Left lung (tissue), 4 donors: ENCODE measurements at regions not wholly inside any gene's neighbourhood (a gene's known extent, or its start where the extent isn't known, plus 50 kb on each side); places are given as distances from the start of the nearest gene placed in this dataset.
A peak's percentile ranks its signal among the peaks of the same experiment; 100 is the strongest.

Experiments used
- ATAC-seq: fragments of 200-7000 bp; cut with Tn5 transposase; one replicate; pipeline ENCODE4 v1.9.1; 2020; ENCODE audit warnings: moderate library complexity
- DNase-seq, 4 donors: peaks; one replicate each; pipeline ENCODE4 v3.0.0-alpha.2; 2013 to 2020
- H3K27ac ChIP-seq, 2 donors: fragments of 200-600 bp; sonication (generic) in 1 of 2; one replicate each; pipeline versions ENCODE4 v1.5.0 to v1.8.0; 2020 to 2021
- H3K27me3 ChIP-seq, 2 donors: fragments of 200-600 bp; sonication (generic) in 1 of 2; one replicate each; pipeline versions ENCODE4 v1.5.0 to v1.8.0; 2020 to 2021
- H3K36me3 ChIP-seq, 2 donors: fragments of 200-600 bp; sonication (generic) in 1 of 2; one replicate each; pipeline versions ENCODE4 v1.5.0 to v1.8.0; 2020 to 2021
- H3K4me1 ChIP-seq, 2 donors: fragments of 200-600 bp; one replicate each; pipeline ENCODE4 v1.8.0; 2021
- H3K4me3 ChIP-seq, 2 donors: fragments of 200-600 bp; sonication (generic) in 1 of 2; one replicate each; pipeline versions ENCODE4 v1.5.0 to v1.8.0; 2020 to 2021; ENCODE audit warnings: mild to moderate bottlenecking in 1 of 2
- H3K9me3 ChIP-seq, 2 donors: fragments of 200-600 bp; sonication (generic) in 1 of 2; one replicate each; pipeline versions ENCODE4 v1.5.0 to v1.8.0; 2020 to 2021
- intact Hi-C, 2 donors: fragments of 100-400 bp; cut with DNase I; formaldehyde crosslinking; loops; one replicate each; pipeline versions ENCODE4 v1.11.2 to v1.14.2; 2022
- TF ChIP-seq, protein P1 (sequence below), 2 donors: fragments of 200-600 bp; sonication (generic) in 1 of 2; IDR thresholded peaks; one replicate each; pipeline versions ENCODE4 v1.5.0 to v1.8.0; 2021; ENCODE audit warnings: antibody characterized with exemption in 2 of 2
- donor health status: DM: no; HTN: yes; CAD: no.
- donor health status: DM: no; HTN: no; CAD: no.

DNA sequence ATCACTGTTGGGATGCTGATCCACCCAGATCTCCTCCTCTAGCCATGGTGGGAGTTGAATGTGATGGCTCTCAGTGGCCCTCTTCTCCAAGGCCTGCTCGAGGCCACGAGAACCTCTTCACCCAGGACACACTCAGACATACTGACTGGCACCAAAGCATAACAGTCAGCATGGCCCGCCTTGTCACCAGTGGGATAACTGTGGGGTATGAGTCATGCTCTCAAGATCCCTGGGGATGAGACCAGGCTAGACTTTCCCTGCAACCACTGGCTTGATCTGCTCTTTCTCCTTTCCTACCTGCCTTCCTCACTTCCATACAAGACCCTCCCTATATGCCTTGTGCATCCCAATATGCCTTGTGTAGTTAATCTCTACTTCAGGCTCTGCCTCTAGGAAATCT is 66.8 kb downstream of the RIN2 start:
- H3K27ac ChIP-seq = no peak overlapping the region
- ATAC-seq = no peak
- peaks cover 0 to 31% of the 10 kb centered on the region in 2 donors for H3K4me1 ChIP-seq
- TF ChIP-seq, protein P1, sequence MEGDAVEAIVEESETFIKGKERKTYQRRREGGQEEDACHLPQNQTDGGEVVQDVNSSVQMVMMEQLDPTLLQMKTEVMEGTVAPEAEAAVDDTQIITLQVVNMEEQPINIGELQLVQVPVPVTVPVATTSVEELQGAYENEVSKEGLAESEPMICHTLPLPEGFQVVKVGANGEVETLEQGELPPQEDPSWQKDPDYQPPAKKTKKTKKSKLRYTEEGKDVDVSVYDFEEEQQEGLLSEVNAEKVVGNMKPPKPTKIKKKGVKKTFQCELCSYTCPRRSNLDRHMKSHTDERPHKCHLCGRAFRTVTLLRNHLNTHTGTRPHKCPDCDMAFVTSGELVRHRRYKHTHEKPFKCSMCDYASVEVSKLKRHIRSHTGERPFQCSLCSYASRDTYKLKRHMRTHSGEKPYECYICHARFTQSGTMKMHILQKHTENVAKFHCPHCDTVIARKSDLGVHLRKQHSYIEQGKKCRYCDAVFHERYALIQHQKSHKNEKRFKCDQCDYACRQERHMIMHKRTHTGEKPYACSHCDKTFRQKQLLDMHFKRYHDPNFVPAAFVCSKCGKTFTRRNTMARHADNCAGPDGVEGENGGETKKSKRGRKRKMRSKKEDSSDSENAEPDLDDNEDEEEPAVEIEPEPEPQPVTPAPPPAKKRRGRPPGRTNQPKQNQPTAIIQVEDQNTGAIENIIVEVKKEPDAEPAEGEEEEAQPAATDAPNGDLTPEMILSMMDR (IDR thresholded peaks at IDR 0.05) = no peak
- H3K36me3 ChIP-seq = no peaks in the 10 kb centered on the region
- no peaks in the 10 kb centered on the region for H3K27me3 ChIP-seq
- no peaks in the 10 kb centered on the region for H3K9me3 ChIP-seq
- intact Hi-C loops = no loop called here
- no peak for DNase-seq
- no peak overlapping the region for H3K4me3 ChIP-seq

DNA sequence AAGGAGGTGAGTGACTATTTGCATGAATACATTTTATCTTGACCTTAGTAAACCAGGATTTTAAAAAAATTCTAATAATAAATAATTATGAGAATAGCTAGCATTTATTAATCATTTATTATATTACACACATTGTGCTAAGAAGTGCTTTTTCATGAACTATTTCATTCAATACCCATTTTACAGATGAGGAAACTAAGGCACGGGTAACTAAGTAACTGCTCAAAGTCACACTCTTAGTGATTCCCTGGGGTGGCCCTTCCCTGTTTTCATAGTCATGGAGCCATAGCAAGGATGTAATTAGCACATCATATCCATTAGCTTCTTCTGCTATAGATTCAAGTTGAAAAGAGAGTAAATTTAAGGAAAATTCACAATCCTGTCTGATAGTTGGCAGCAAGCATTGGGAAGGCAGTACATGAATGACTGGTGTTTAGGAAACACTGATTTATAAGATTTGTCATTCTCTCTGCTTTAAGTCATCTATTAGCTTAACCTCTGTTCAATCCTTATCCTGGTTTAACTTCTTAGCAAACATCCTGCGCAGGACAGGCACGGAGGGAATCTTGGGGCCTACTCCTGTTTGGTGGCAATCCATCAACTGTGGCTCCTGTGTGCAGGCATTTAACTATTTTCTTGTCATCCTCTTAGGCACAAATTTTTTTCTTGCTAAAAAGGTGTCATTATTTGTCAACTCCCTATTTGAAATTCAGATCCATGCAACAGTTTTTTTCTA is 68.3 kb downstream of the RIN2 start:
- H3K27ac ChIP-seq = no peak overlapping the region
- TF ChIP-seq, protein P1 (IDR thresholded peaks at IDR 0.05) = no peak
- H3K27me3 ChIP-seq = no peaks in the 10 kb centered on the region
- DNase-seq (no peak), ATAC-seq (no peak)
- intact Hi-C loops = no loop called here
- no peak overlapping the region for H3K4me3 ChIP-seq
- H3K36me3 ChIP-seq = no peaks in the 10 kb centered on the region
- H3K4me1 ChIP-seq = peaks cover 0 to 30% of the 10 kb centered on the region in 2 donors
- H3K9me3 ChIP-seq = no peaks in the 10 kb centered on the region

DNA sequence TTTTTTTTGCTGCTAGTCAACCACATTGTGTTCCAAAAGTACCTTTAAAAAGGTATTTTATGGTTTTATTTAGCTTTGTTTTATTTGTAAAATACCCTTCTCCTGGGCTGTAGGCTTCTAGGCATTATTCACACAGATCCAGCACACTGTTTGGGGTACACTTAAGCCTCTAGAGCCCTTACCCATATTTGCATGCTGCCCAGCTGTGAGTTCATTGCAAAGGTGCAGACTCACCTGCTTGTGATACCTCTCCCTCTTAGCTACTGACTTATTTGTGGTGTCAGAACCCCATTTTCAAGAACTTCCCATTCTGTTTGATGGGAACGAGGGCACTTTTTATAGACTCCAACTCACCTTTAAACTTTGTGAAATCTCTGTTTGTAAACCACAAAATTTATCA is 69.8 kb downstream of the RIN2 start:
- ATAC-seq (no peak), DNase-seq (no peak)
- peaks cover 0 to 22% of the 10 kb centered on the region in 2 donors for H3K4me1 ChIP-seq
- TF ChIP-seq, protein P1 (IDR thresholded peaks at IDR 0.05) = no peak
- H3K27me3 ChIP-seq = no peaks in the 10 kb centered on the region
- no peaks in the 10 kb centered on the region for H3K36me3 ChIP-seq
- H3K27ac ChIP-seq = peak overlapping the region in 1 of 2 donors; percentile 63
- intact Hi-C loops = no loop called here
- no peak overlapping the region for H3K4me3 ChIP-seq
- H3K9me3 ChIP-seq = no peaks in the 10 kb centered on the region

DNA sequence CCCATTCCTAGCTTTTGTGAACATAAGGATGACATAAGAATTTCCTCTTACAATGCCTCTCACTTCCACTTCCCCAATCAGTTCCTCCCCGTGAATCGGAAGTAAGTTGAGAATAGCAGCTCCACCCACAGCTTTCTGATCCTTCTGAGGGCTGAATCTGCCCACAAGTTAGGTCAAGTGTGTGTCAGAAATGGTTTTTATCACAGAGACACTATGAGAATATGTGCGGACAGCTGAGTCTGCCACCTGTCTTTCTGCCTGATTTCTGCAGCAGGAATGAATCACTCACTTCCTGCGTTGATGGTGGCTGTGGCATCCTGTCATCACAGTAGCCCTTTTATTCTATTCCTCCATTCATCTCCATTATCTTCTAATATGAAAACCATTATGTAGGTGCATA is 70.2 kb downstream of the RIN2 start:
- TF ChIP-seq, protein P1 (IDR thresholded peaks at IDR 0.05) = no peak
- ATAC-seq = peak; percentile 47
- DNase-seq = no peak
- no peaks in the 10 kb centered on the region for H3K9me3 ChIP-seq
- intact Hi-C loops = no loop called here
- peak overlapping the region in 1 of 2 donors; percentile 63 for H3K27ac ChIP-seq
- no peaks in the 10 kb centered on the region for H3K36me3 ChIP-seq
- no peak overlapping the region for H3K4me3 ChIP-seq
- peaks cover 0 to 22% of the 10 kb centered on the region in 2 donors for H3K4me1 ChIP-seq
- H3K27me3 ChIP-seq = no peaks in the 10 kb centered on the region

GRCh38 chr20:19830211-19830785 is 72.2 kb downstream of the RIN2 start:
- no peak for DNase-seq
- Histone ChIP-seq H3K9me3 (no peaks in the 10 kb centered on the region), H3K36me3 (no peaks in the 10 kb centered on the region), H3K4me3 (no peak overlapping the region), H3K4me1 (peaks cover 0 to 20% of the 10 kb centered on the region in 2 donors), H3K27me3 (no peaks in the 10 kb centered on the region), H3K27ac (no peak overlapping the region)
- TF ChIP-seq, protein P1 (IDR thresholded peaks at IDR 0.05) = no peak
- no peak for ATAC-seq
- intact Hi-C loops = no loop called here
